Endothelial cell of umbilical vein (primary cell): ENCODE measurements at regions not wholly inside any gene's neighbourhood (a gene's known extent, or its start where the extent isn't known, plus 50 kb on each side); places are given as distances from the start of the nearest gene placed in this dataset.

Experiments
- BruUV-seq: library from RNA; stranded (reverse); fragments of 400-500 nt; replicated peaks from 2 replicates; lab custom pipeline; 2021; lab: Mats Ljungman, UMichigan
- CTCF ChIA-PET: fragments of 300-600, 350-600 bp; sonication (Branson Sonifier 250); formaldehyde crosslinking; loops from one replicate; lab custom pipeline; 2021; ENCODE audit warnings: antibody characterized with exemption, inconsistent platforms; lab: Charles Lee
- POLR2A ChIA-PET: fragments of 300-600, 350-600 bp; sonication (Branson Sonifier 250); formaldehyde crosslinking; loops from one replicate; lab custom pipeline; 2021; ENCODE audit warnings: antibody characterized with exemption, inconsistent platforms; lab: Charles Lee
- DNase-seq: peaks from one replicate; pipeline ENCODE4 v3.0.0-alpha.2; 2011; ENCODE audit warnings: low read depth, low spot score
- FAIRE-seq: peaks from 2 replicates; lab custom pipeline; 2011; peaks lifted over from hg19 to GRCh38; lab: Jason Lieb, UNC
- H2AFZ ChIP-seq: 2 replicates; pipeline ENCODE4 v1.6.0; 2012; ENCODE audit warnings: low read depth, low read length, control low read depth, inconsistent platforms
- H3K27ac ChIP-seq: 2 replicates; pipeline ENCODE4 v1.5.1; 2011; ENCODE audit warnings: low read depth, mild to moderate bottlenecking, control low read depth, low read length, moderate library complexity; ENCODE audit not compliant: insufficient read depth
- H3K27me3 ChIP-seq, 2 experiments: 2 replicates each; pipeline versions ENCODE4 v1.6.0 to v1.6.1; 2011; ENCODE audit warnings: low read length in 2 of 2, mixed read lengths in 1 of 2; ENCODE audit not compliant: control insufficient read depth in 2 of 2, insufficient read depth in 2 of 2
- H3K36me3 ChIP-seq, 2 experiments: 2 replicates in 1 of 2; 3 replicates in 1 of 2; pipeline ENCODE4 v1.5.1; 2011; ENCODE audit warnings: low read length in 2 of 2, mild to moderate bottlenecking in 1 of 2, moderate library complexity in 1 of 2; ENCODE audit not compliant: control insufficient read depth in 2 of 2, insufficient read depth in 2 of 2; ENCODE audit errors: extremely low read depth in 1 of 2
- H3K4me1 ChIP-seq: 3 replicates; pipeline ENCODE4 v1.5.1; 2011; ENCODE audit warnings: mild to moderate bottlenecking, low read length; ENCODE audit not compliant: control insufficient read depth, insufficient read depth; ENCODE audit errors: extremely low read depth
- H3K4me2 ChIP-seq: 2 replicates; pipeline ENCODE4 v1.6.1; 2011; ENCODE audit warnings: low read length, control low read depth, mixed read lengths; ENCODE audit not compliant: insufficient read depth
- H3K4me3 ChIP-seq, 3 experiments: fragments of 200-600 bp in 1 of 3; sonication (generic), shearing (Covaris generic) in 1 of 3; replicated peaks in 1 of 3; 2 replicates each; pipeline ENCODE4 v1.5.1; 2011 to 2016; ENCODE audit warnings: control low read depth in 3 of 3, low read length in 3 of 3, mild to moderate bottlenecking in 2 of 3, inconsistent platforms in 1 of 3, low read depth in 1 of 3, moderate library complexity in 1 of 3; ENCODE audit not compliant: insufficient read depth in 1 of 3
- H3K79me2 ChIP-seq: 2 replicates; pipeline ENCODE4 v1.6.0; 2012; ENCODE audit warnings: low read length, inconsistent platforms; ENCODE audit not compliant: control insufficient read depth, insufficient read depth
- H3K9ac ChIP-seq: replicated peaks from 2 replicates; pipeline ENCODE3; 2011; ENCODE audit warnings: low read length, control low read depth; ENCODE audit not compliant: insufficient read depth; ENCODE audit errors: extremely low read depth
- H3K9me1 ChIP-seq: replicated peaks from 3 replicates; pipeline ENCODE4 v1.6.0; 2011; ENCODE audit warnings: mild to moderate bottlenecking, low read length; ENCODE audit not compliant: control insufficient read depth, insufficient read depth; ENCODE audit errors: extremely low read depth
- H3K9me3 ChIP-seq: replicated peaks from 2 replicates; pipeline ENCODE4 v1.5.1; 2012; ENCODE audit warnings: low read length, inconsistent platforms; ENCODE audit not compliant: control insufficient read depth, insufficient read depth
- H4K20me1 ChIP-seq: replicated peaks from 2 replicates; pipeline ENCODE3; 2011; ENCODE audit warnings: mild to moderate bottlenecking, low read length; ENCODE audit not compliant: control insufficient read depth, insufficient read depth; ENCODE audit errors: extremely low read depth
- CTCF ChIP-seq, 2 donors: IDR thresholded peaks; 1 replicate in 1 of 2; 2 replicates in 1 of 2; pipeline ENCODE4 v1.5.1; 2011; ENCODE audit warnings: low read length in 2 of 2, mild to moderate bottlenecking in 2 of 2, moderate library complexity in 2 of 2, control low read depth in 1 of 2, inconsistent platforms in 1 of 2, low read depth in 1 of 2; ENCODE audit not compliant: insufficient read depth in 1 of 2; ENCODE audit errors: extremely low read depth in 1 of 2
- EZH2 ChIP-seq: IDR thresholded peaks from 2 replicates; pipeline ENCODE4 v1.6.1; 2012; ENCODE audit warnings: borderline replicate concordance, low read depth, mild to moderate bottlenecking, moderate library complexity, low read length, inconsistent platforms; ENCODE audit not compliant: severe bottlenecking
- FOS ChIP-seq: IDR thresholded peaks from 2 replicates; pipeline ENCODE4 v1.6.1; 2011; ENCODE audit warnings: mild to moderate bottlenecking, low read length, moderate library complexity, borderline replicate concordance; ENCODE audit not compliant: insufficient read depth
- GATA2 ChIP-seq: IDR thresholded peaks from 2 replicates; pipeline ENCODE4 v1.7.0; 2011; ENCODE audit warnings: low read depth, mild to moderate bottlenecking, moderate library complexity, mixed read lengths, low read length; ENCODE audit not compliant: insufficient read length, insufficient read depth
- JUN ChIP-seq: IDR thresholded peaks from 2 replicates; pipeline ENCODE4 v1.6.1; 2011; ENCODE audit warnings: borderline replicate concordance, low read depth; ENCODE audit not compliant: insufficient read length, insufficient read depth
- MAX ChIP-seq: IDR thresholded peaks from 2 replicates; pipeline ENCODE4 v1.6.1; 2011; ENCODE audit not compliant: insufficient read depth, insufficient read length
- MYC ChIP-seq: IDR thresholded peaks from one replicate; pipeline ENCODE4 v1.6.1; 2011; ENCODE audit warnings: mild to moderate bottlenecking, low read depth, low read length
- POLR2A ChIP-seq: IDR thresholded peaks from 2 replicates; pipeline ENCODE4 v1.6.1; 2012; ENCODE audit warnings: low read depth, mild to moderate bottlenecking, control low read depth, low read length
- POLR2AphosphoS5 ChIP-seq: IDR thresholded peaks from 2 replicates; pipeline ENCODE4 v1.6.1; 2012; ENCODE audit warnings: low read depth, mild to moderate bottlenecking, control low read depth, low read length, moderate library complexity; ENCODE audit not compliant: insufficient read depth
- dilution Hi-C: fragments of 300-500 bp; cut with MboI; formaldehyde crosslinking; loops from one replicate; pipeline ENCODE4 v1.15.0; 2019; ENCODE audit warnings: low sequenced_read_pairs; ENCODE audit not compliant: extremely low pct_ligation_motif_present
- intact Hi-C: fragments of 100-400 bp; cut with micrococcal nuclease; formaldehyde crosslinking; loops from one replicate; pipeline ENCODE4 v1.10.0; 2022

GRCh38 chr12:62045211-62045610, 215.0 kb upstream of the USP15 start:
- no peak overlapping the region for H2AFZ ChIP-seq
- H4K20me1 ChIP-seq = no peaks in the 10 kb centered on the region
- H3K9me1 ChIP-seq = no peaks in the 10 kb centered on the region
- CTCF ChIA-PET = no interaction called here
- intact Hi-C loops = no loop called here
- DNase-seq (no peak), FAIRE-seq (no peak)
- TF ChIP-seq CTCF (IDR thresholded peaks at IDR 0.05; ENCODE audit: extremely low read depth in 1 of 2, insufficient read depth in 1 of 2, low read depth in 1 of 2, low read length in 2 of 2) (no peak), POLR2A (no peak), MYC (no peak), EZH2 (no peak), GATA2 (no peak), JUN (no peak), POLR2AphosphoS5 (no peak), MAX (no peak), FOS (no peak)
- H3K36me3 ChIP-seq = no peaks in the 10 kb centered on the region
- no peak overlapping the region for H3K27ac ChIP-seq
- H3K27me3 ChIP-seq = no peaks in the 10 kb centered on the region
- H3K79me2 ChIP-seq = no peaks in the 10 kb centered on the region
- H3K9ac ChIP-seq = no peak overlapping the region
- dilution Hi-C loops = no loop called here
- BruUV-seq = no TSS peak
- no peak overlapping the region for H3K4me3 ChIP-seq
- POLR2A ChIA-PET = no interaction called here
- H3K9me3 ChIP-seq = no peaks in the 10 kb centered on the region
- H3K4me1 ChIP-seq = no peaks in the 10 kb centered on the region
- H3K4me2 ChIP-seq = no peak overlapping the region
